Suppressor macrophage treated with lipopolysaccharide for 4 hours (primary cell): ENCODE measurements at regions not wholly inside any gene's neighbourhood (a gene's known extent, or its start where the extent isn't known, plus 50 kb on each side); places are given as distances from the start of the nearest gene placed in this dataset.

ENCODE experiments used
- DNase-seq: peaks from one replicate; pipeline ENCODE4 v3.0.0-alpha.2; 2020

GRCh38 chr3:116849261-116849688 lies 139.7 kb downstream of the TUSC7 start:
- no peak for DNase-seq

GRCh38 chr3:116852803-116853202 lies 143.2 kb downstream of the TUSC7 start:
- DNase-seq = no peak

- DNase-seq = no peak
Observed at GRCh38 chr3:116863270-116863770, 153.7 kb downstream of the TUSC7 start.

GRCh38 chr3:116863822-116864589 lies 154.4 kb downstream of the TUSC7 start:
- DNase-seq = peak; percentile 23

- no peak for DNase-seq
Observed at GRCh38 chr3:116864590-116864927, 155.0 kb downstream of the TUSC7 start.

- DNase-seq = no peak
Observed at GRCh38 chr3:116870379-116870778, 160.8 kb downstream of the TUSC7 start.

GRCh38 chr3:116871905-116872304 lies 162.3 kb downstream of the TUSC7 start:
- DNase-seq = no peak

GRCh38 chr3:116872688-116873087 lies 163.1 kb downstream of the TUSC7 start:
- DNase-seq = no peak

GRCh38 chr3:116873142-116873541 lies 163.6 kb downstream of the TUSC7 start:
- no peak for DNase-seq

GRCh38 chr3:116877968-116878367 lies 168.4 kb downstream of the TUSC7 start:
- no peak for DNase-seq

- DNase-seq = no peak
Observed at GRCh38 chr3:116886202-116886893, 176.8 kb downstream of the TUSC7 start.

GRCh38 chr3:116896116-116896515 lies 186.5 kb downstream of the TUSC7 start:
- DNase-seq = no peak

GRCh38 chr3:116897382-116897781 lies 187.8 kb downstream of the TUSC7 start:
- DNase-seq = no peak

- no peak for DNase-seq
Observed at GRCh38 chr3:116899253-116899652, 189.7 kb downstream of the TUSC7 start.

GRCh38 chr3:116905334-116905733 lies 195.8 kb downstream of the TUSC7 start:
- no peak for DNase-seq

GRCh38 chr3:116905794-116906193 lies 196.2 kb downstream of the TUSC7 start:
- DNase-seq = no peak

GRCh38 chr3:116912116-116912515 lies 202.5 kb downstream of the TUSC7 start:
- DNase-seq = no peak

GRCh38 chr3:116914004-116914403 lies 204.4 kb downstream of the TUSC7 start:
- DNase-seq = no peak

- no peak for DNase-seq
Observed at GRCh38 chr3:116916836-116917235, 207.3 kb downstream of the TUSC7 start.

GRCh38 chr3:116920826-116921610 lies 211.4 kb downstream of the TUSC7 start:
- DNase-seq = no peak

- DNase-seq = no peak
Observed at GRCh38 chr3:116927918-116928317, 218.3 kb downstream of the TUSC7 start.

GRCh38 chr3:116929505-116930222 lies 220.1 kb downstream of the TUSC7 start:
- DNase-seq = no peak

- DNase-seq = no peak
Observed at GRCh38 chr3:116930786-116931185, 221.2 kb downstream of the TUSC7 start.
